ENCODE measurements at regions not wholly inside any gene's neighbourhood (a gene's known extent, or its start where the extent isn't known, plus 50 kb on each side); places are given as distances from the start of the nearest gene placed in this dataset.

GRCh38 chr11:95519912-95520311 is 269.7 kb downstream of the FAM76B start:
- no peak for DNase-seq (ENCODE audit: low read depth)
- H3K4me3 ChIP-seq (ENCODE audit: low read depth, low read length): no peak overlapping the region
- no peak for TF ChIP-seq CTCF (IDR thresholded peaks at IDR 0.05; ENCODE audit: insufficient read depth, low read depth, low read length)

GRCh38 chr11:95517453-95517852 is 272.1 kb downstream of the FAM76B start:
- no peak overlapping the region for H3K4me3 ChIP-seq (ENCODE audit: low read depth, low read length)
- TF ChIP-seq CTCF (IDR thresholded peaks at IDR 0.05; ENCODE audit: insufficient read depth, low read depth, low read length): no peak
- no peak for DNase-seq (ENCODE audit: low read depth)

- DNase-seq (ENCODE audit: low read depth): peak; percentile 89
- H3K4me3 ChIP-seq (ENCODE audit: low read depth, low read length): no peak overlapping the region
- no peak for TF ChIP-seq CTCF (IDR thresholded peaks at IDR 0.05; ENCODE audit: insufficient read depth, low read depth, low read length)
These were observed 272.8 kb downstream of the FAM76B start for GRCh38 chr11:95516786-95517185.

- TF ChIP-seq CTCF (IDR thresholded peaks at IDR 0.05; ENCODE audit: insufficient read depth, low read depth, low read length): no peak
These were observed 273.4 kb downstream of the FAM76B start for GRCh38 chr11:95516175-95516574.

GRCh38 chr11:95515371-95515770 is 274.2 kb downstream of the FAM76B start:
- no peak for DNase-seq (ENCODE audit: low read depth)
- TF ChIP-seq CTCF (IDR thresholded peaks at IDR 0.05; ENCODE audit: insufficient read depth, low read depth, low read length): no peak
- no peak overlapping the region for H3K4me3 ChIP-seq (ENCODE audit: low read depth, low read length)

More at GRCh38 chr11:95516175-95516574, 273.4 kb downstream of the FAM76B start:
- H3K4me3 ChIP-seq (ENCODE audit: low read depth, low read length): no peak overlapping the region
- DNase-seq (ENCODE audit: low read depth): no peak

GRCh38 chr11:95514416-95515110 is 275.0 kb downstream of the FAM76B start:
- no peak overlapping the region for H3K4me3 ChIP-seq (ENCODE audit: low read depth, low read length)
- no peak for DNase-seq (ENCODE audit: low read depth)
- TF ChIP-seq CTCF (IDR thresholded peaks at IDR 0.05; ENCODE audit: insufficient read depth, low read depth, low read length): no peak

- TF ChIP-seq CTCF (IDR thresholded peaks at IDR 0.05; ENCODE audit: insufficient read depth, low read depth, low read length): no peak
- no peak overlapping the region for H3K4me3 ChIP-seq (ENCODE audit: low read depth, low read length)
- peak; percentile 96 for DNase-seq (ENCODE audit: low read depth)
These were observed 276.9 kb downstream of the FAM76B start for GRCh38 chr11:95512682-95513081.

Data from fibroblast of villous mesenchyme (primary cell).